WI38 (cell line): ENCODE measurements at regions not wholly inside any gene's neighbourhood (a gene's known extent, or its start where the extent isn't known, plus 50 kb on each side); places are given as distances from the start of the nearest gene placed in this dataset.

Experiments used
- H3K4me3 ChIP-seq: 2 replicates; pipeline ENCODE4 v1.5.1; 2011; ENCODE audit warnings: low read depth, mild to moderate bottlenecking, control low read depth, low read length
- CTCF ChIP-seq: IDR thresholded peaks from 2 replicates; pipeline ENCODE4 v1.5.1; 2012; ENCODE audit warnings: low read depth, mild to moderate bottlenecking, control low read depth, low read length

GRCh38 chr10:36608866-36609265 is 516.5 kb upstream of the ANKRD30A start:
- no peak for TF ChIP-seq CTCF
- H3K4me3 ChIP-seq = no peak overlapping the region

GRCh38 chr10:36608251-36608650 is 517.1 kb upstream of the ANKRD30A start:
- H3K4me3 ChIP-seq = no peak overlapping the region
- TF ChIP-seq CTCF = no peak

GRCh38 chr10:36606234-36606839 is 519.1 kb upstream of the ANKRD30A start:
- no peak for TF ChIP-seq CTCF
- H3K4me3 ChIP-seq = no peak overlapping the region

- TF ChIP-seq CTCF = no peak
- H3K4me3 ChIP-seq = no peak overlapping the region
Observed at GRCh38 chr10:36604316-36604715, 521.1 kb upstream of the ANKRD30A start.

- no peak for TF ChIP-seq CTCF
Observed at GRCh38 chr10:36603688-36604087, 521.7 kb upstream of the ANKRD30A start.

GRCh38 chr10:36602374-36602773 is 523.0 kb upstream of the ANKRD30A start:
- no peak overlapping the region for H3K4me3 ChIP-seq
- no peak for TF ChIP-seq CTCF

More at GRCh38 chr10:36603688-36604087, 521.7 kb upstream of the ANKRD30A start:
- no peak overlapping the region for H3K4me3 ChIP-seq

GRCh38 chr10:36597756-36598320 is 527.6 kb upstream of the ANKRD30A start:
- H3K4me3 ChIP-seq = no peak overlapping the region
- no peak for TF ChIP-seq CTCF
